H7 (cell line): ENCODE measurements at regions not wholly inside any gene's neighbourhood (a gene's known extent, or its start where the extent isn't known, plus 50 kb on each side); places are given as distances from the start of the nearest gene placed in this dataset.
"Not testable (repeated sequence)": the region's sequence is repeated elsewhere in the genome, so short reads cannot be mapped to it uniquely, and the experiment has no call there.

Experiments used
- DNase-seq: peaks from one replicate; pipeline ENCODE4 v3.0.0; 2012
- H3K27me3 ChIP-seq: 2 replicates; pipeline ENCODE4 v1.6.0; 2011; ENCODE audit warnings: mild to moderate bottlenecking, low read length; ENCODE audit not compliant: control insufficient read depth, insufficient read depth
- H3K36me3 ChIP-seq: replicated peaks from 2 replicates; pipeline ENCODE4 v1.5.1; 2011; ENCODE audit warnings: low read length; ENCODE audit not compliant: control insufficient read depth, insufficient read depth
- H3K4me3 ChIP-seq: 2 replicates; pipeline ENCODE4 v1.5.1; 2011; ENCODE audit warnings: low read depth, mild to moderate bottlenecking, control low read depth, low read length, moderate library complexity; ENCODE audit not compliant: insufficient read depth

DNA sequence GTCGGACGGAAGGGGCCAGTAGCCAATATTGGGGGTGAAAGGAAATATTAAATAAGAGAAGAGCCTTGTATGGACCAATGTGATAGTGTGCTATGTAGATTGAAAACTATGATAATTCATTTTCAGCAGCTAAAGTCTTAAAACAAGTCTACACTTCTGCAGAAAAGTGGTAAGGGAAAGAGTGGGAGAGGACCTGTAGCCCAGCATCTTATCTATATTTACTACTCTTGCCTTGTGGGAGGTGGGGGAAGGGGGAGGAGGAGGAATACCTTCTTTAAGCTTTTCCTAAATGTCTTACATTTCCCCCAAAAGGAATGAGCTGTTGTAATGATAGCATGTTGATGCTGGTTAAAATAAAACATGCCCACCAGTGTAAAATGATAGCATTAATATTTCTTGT, 220.0 kb upstream of the SPRY1 start:
- Histone ChIP-seq H3K27me3 (no peaks in the 10 kb centered on the region), H3K36me3 (no peaks in the 10 kb centered on the region), H3K4me3 (no peak overlapping the region)
- DNase-seq, result no peak

- Histone ChIP-seq H3K4me3 (no peak overlapping the region), H3K27me3 (no peaks in the 10 kb centered on the region), H3K36me3 (no peaks in the 10 kb centered on the region)
- DNase-seq, result no peak
Observed at GRCh38 chr4:123182289-123182688, 214.3 kb upstream of the SPRY1 start.

DNA sequence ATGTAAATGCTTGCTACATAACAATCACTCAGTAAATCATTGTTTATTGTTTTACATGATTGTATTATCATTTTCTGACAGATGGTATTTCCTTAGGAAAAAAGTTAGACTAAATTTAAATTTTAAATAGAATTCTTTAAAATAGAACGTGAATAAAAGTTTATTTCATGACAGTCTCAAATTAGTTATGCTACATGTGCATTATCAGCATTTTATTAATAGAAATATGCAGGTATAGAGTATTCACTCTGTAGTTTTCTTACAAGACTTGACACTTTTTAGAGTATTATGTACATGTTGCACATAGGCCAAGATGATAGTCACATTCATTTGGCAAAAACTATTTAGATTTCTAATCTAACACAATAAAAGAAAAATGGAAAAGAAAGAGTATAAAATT, 213.3 kb upstream of the SPRY1 start:
- DNase-seq, result no peak
- no peak overlapping the region for H3K4me3 ChIP-seq
- H3K36me3 ChIP-seq, result no peaks in the 10 kb centered on the region
- no peaks in the 10 kb centered on the region for H3K27me3 ChIP-seq

DNA sequence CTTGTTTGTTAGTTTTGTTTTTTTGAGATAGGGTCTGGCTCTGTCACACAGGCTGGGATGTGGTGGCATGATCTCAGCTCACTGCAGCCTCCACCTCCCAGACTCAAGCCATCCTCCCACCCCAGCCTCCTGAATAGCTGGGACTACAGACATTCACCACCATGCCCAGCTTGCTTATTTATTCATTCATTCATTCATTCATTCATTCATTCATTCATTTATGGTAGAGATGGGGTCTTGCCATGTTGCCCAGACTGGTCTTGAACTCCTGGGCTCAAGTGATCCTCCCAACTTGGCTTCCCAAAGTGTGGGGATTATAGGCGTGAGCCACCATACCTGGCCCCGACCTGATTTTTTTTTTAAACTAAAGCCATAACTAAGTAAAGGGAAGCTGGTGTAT, 212.8 kb upstream of the SPRY1 start:
- H3K36me3 ChIP-seq, DNase-seq, H3K27me3 ChIP-seq, H3K4me3 ChIP-seq: not testable (repeated sequence)

DNA sequence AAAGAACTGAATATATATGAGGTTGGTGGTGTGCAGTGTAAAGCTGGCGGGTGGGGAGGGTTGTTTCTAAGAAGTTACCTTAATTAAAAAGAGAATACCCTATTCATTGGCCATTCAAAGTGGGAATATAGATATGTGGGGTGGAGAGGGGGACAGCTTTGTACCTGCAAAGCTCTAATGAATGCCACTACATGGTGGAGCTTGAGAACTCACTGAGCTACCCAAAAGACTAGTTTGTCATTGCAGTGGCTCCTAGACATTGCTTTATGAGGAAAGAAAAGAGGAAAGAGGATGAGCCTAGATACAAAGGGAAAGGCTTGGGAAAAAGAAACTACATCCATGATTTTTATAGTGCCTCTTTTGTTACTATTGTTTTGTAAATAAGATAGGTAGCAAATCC, 209.9 kb upstream of the SPRY1 start:
- H3K4me3 ChIP-seq, result no peak overlapping the region

GRCh38 chr4:123190176-123190575, 206.4 kb upstream of the SPRY1 start:
- Histone ChIP-seq H3K4me3 (no peak overlapping the region), H3K36me3 (no peaks in the 10 kb centered on the region), H3K27me3 (no peaks in the 10 kb centered on the region)
- DNase-seq, result no peak

More for the DNA sequence above, 209.9 kb upstream of the SPRY1 start:
- no peaks in the 10 kb centered on the region for H3K27me3 ChIP-seq
- peak; percentile 13 for DNase-seq
- no peaks in the 10 kb centered on the region for H3K36me3 ChIP-seq

GRCh38 chr4:123191728-123192127, 204.9 kb upstream of the SPRY1 start:
- H3K4me3 ChIP-seq, result no peak overlapping the region
- no peaks in the 10 kb centered on the region for H3K27me3 ChIP-seq
- no peaks in the 10 kb centered on the region for H3K36me3 ChIP-seq
- no peak for DNase-seq

- Histone ChIP-seq H3K36me3 (no peaks in the 10 kb centered on the region), H3K4me3 (no peak overlapping the region), H3K27me3 (no peaks in the 10 kb centered on the region)
- DNase-seq, result no peak
Observed at GRCh38 chr4:123193802-123194367, 202.7 kb upstream of the SPRY1 start.

GRCh38 chr4:123198706-123199105, 197.9 kb upstream of the SPRY1 start:
- DNase-seq, result no peak
- no peak overlapping the region for H3K4me3 ChIP-seq
- H3K27me3 ChIP-seq, result no peaks in the 10 kb centered on the region
- H3K36me3 ChIP-seq, result no peaks in the 10 kb centered on the region

DNA sequence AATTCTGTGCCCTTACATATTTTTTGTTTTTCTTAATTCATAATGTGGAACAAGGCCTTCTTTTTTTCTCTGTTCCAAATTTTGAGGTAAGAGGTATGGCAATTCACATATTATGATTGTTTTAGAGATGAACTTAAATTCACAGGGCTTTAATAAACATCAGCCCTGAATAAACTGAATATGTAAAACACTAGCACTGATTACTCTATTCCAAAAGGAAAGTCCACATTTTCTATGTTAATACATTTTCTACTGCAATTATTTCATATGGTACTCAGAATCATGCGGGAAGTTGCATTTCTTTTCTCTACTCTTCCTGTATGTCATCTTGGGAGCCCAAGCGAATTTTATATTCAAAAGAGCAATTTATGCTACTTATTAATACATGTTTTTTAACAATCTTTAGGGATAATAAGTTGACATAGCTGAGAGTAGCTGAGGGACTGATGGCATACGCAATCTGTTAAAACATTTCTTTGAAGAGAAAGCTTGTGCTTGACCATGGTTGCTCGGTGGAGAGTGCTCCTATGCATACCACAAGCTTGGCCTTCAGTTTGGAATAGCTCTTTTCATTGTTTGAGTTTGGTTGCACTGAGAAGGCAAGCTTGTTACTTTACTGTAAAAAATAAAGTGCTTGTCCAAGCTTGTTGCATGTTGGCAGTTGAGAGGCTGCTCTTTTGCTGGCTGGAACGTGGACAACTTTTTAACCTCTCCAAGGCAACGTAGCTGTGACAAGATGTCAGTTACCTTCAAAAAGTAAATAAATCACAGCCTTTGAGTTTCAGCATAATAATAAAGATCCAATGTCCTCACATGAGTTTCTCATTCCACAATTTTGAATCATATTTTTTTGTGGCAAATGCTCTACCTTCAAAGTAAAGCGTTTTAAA, 196.3 kb upstream of the SPRY1 start:
- no peaks in the 10 kb centered on the region for H3K36me3 ChIP-seq
- no peak for DNase-seq
- H3K27me3 ChIP-seq, result no peaks in the 10 kb centered on the region
- H3K4me3 ChIP-seq, result no peak overlapping the region

GRCh38 chr4:123204737-123205136, 191.9 kb upstream of the SPRY1 start:
- Histone ChIP-seq H3K27me3 (no peaks in the 10 kb centered on the region), H3K4me3 (no peak overlapping the region), H3K36me3 (no peaks in the 10 kb centered on the region)
- DNase-seq, result no peak

GRCh38 chr4:123206016-123206415, 190.6 kb upstream of the SPRY1 start:
- Histone ChIP-seq H3K27me3 (no peaks in the 10 kb centered on the region), H3K4me3 (no peak overlapping the region), H3K36me3 (no peaks in the 10 kb centered on the region)
- DNase-seq, result no peak

DNA sequence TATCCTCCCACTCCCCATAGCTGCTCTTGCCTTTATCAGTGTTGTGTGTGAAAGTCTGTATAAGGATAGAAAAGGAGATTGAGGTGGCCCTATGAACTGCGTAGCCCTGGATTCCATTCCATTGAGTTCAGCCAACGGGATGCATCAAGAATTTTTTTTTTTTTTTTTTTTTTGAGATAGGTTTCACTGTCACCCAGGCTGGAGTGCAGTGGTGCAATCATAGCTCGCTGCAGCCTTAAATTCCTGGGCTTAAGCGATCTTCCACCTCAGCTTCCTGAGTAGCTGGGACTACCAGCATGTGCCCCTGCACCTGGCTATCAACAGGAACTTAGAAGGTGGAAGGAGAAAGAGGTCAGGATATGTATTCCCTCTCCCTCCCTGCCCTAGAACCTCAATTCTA, 187.2 kb upstream of the SPRY1 start:
- DNase-seq, result no peak
- H3K4me3 ChIP-seq, result no peak overlapping the region
- H3K27me3 ChIP-seq, result no peaks in the 10 kb centered on the region
- H3K36me3 ChIP-seq, result no peaks in the 10 kb centered on the region

DNA sequence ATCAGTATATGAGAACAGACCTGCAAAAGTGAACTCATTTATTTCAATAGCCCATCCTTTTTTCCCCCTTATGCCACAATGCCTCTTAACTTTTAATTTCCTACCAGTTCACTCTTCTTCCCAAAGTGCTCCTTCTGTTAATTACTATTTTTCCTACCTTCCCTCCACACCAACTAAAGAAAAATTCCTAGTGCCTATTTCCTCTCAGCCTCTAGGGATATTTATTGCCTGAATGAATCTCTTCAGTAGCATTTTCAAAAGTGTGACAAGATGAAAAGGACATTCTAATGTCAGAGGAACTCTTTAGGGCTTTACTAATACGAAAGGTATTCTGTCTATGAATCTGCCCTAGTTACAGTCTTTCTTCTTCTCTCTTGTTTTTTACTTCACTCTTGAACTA, 181.1 kb upstream of the SPRY1 start:
- H3K4me3 ChIP-seq, result no peak overlapping the region
- DNase-seq, result no peak
- no peaks in the 10 kb centered on the region for H3K27me3 ChIP-seq
- H3K36me3 ChIP-seq, result no peaks in the 10 kb centered on the region

GRCh38 chr4:123216543-123216942, 180.1 kb upstream of the SPRY1 start:
- no peak for DNase-seq
- Histone ChIP-seq H3K36me3 (no peaks in the 10 kb centered on the region), H3K4me3 (no peak overlapping the region)

More at GRCh38 chr4:123216543-123216942, 180.1 kb upstream of the SPRY1 start:
- no peaks in the 10 kb centered on the region for H3K27me3 ChIP-seq
